ENCODE measurements at regions not wholly inside any gene's neighbourhood (a gene's known extent, or its start where the extent isn't known, plus 50 kb on each side); places are given as distances from the start of the nearest gene placed in this dataset.

- TF ChIP-seq POLR2AphosphoS5 (IDR thresholded peaks at IDR 0.05) = no peak
- TF ChIP-seq, protein P1, sequence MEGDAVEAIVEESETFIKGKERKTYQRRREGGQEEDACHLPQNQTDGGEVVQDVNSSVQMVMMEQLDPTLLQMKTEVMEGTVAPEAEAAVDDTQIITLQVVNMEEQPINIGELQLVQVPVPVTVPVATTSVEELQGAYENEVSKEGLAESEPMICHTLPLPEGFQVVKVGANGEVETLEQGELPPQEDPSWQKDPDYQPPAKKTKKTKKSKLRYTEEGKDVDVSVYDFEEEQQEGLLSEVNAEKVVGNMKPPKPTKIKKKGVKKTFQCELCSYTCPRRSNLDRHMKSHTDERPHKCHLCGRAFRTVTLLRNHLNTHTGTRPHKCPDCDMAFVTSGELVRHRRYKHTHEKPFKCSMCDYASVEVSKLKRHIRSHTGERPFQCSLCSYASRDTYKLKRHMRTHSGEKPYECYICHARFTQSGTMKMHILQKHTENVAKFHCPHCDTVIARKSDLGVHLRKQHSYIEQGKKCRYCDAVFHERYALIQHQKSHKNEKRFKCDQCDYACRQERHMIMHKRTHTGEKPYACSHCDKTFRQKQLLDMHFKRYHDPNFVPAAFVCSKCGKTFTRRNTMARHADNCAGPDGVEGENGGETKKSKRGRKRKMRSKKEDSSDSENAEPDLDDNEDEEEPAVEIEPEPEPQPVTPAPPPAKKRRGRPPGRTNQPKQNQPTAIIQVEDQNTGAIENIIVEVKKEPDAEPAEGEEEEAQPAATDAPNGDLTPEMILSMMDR (IDR thresholded peaks at IDR 0.05) = no peak
These were observed 107.5 kb downstream of the TBC1D30 start for GRCh38 chr12:64931981-64932380.

All from gastroesophageal sphincter (tissue), 3 donors.